Choroid plexus epithelial cell (primary cell): ENCODE measurements at regions not wholly inside any gene's neighbourhood (a gene's known extent, or its start where the extent isn't known, plus 50 kb on each side); places are given as distances from the start of the nearest gene placed in this dataset.

Source experiments
- DNase-seq: peaks from one replicate; pipeline ENCODE4 v3.0.0-alpha.2; 2010; ENCODE audit warnings: low read depth
- H3K4me3 ChIP-seq: 2 replicates; pipeline ENCODE4 v1.5.1; 2011; ENCODE audit warnings: low read depth, mild to moderate bottlenecking, control low read depth, low read length, moderate library complexity
- TF ChIP-seq, protein P1 (sequence below): conservative IDR thresholded peaks from 2 replicates; pipeline ENCODE4 v1.5.1; 2011; ENCODE audit warnings: low read depth, mild to moderate bottlenecking, control low read depth, inconsistent platforms, low read length, moderate library complexity

DNA sequence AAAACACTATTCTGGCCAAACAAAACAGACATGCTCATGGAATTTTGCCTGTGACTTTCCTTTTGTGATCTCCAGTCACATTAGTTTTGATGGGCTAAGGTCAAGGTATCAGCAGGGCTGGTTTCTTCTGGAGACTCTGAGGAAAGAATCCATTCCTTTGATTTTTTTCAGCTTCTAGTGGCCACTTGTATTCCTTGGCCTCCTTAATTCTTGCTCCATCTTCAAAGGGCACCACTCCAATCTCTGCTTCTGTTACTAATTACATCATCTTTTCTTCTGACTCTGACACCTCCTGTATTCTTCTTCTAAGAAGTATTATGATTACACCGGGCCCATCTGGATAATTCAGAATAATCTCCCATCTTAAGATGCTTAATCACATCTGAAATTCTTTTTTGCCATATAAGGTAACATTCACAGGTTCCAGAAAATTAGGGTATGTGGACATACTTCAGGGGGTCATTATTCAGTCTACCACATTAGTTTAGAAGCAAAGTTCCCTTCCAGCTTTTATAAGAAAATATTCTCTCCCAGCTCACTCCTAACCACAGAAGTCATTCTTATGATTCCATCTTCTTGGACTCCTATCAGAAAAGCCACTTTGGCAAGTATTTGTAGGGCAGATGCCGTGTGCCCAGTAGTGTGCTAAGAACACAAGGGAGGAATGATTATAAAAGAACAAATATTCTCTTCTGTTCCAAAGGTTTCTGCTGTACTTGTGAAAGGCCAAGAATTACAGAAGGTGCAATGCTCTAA, 56.4 kb upstream of the FSHB start:
- H3K4me3 ChIP-seq: no peak overlapping the region
- TF ChIP-seq, protein P1, sequence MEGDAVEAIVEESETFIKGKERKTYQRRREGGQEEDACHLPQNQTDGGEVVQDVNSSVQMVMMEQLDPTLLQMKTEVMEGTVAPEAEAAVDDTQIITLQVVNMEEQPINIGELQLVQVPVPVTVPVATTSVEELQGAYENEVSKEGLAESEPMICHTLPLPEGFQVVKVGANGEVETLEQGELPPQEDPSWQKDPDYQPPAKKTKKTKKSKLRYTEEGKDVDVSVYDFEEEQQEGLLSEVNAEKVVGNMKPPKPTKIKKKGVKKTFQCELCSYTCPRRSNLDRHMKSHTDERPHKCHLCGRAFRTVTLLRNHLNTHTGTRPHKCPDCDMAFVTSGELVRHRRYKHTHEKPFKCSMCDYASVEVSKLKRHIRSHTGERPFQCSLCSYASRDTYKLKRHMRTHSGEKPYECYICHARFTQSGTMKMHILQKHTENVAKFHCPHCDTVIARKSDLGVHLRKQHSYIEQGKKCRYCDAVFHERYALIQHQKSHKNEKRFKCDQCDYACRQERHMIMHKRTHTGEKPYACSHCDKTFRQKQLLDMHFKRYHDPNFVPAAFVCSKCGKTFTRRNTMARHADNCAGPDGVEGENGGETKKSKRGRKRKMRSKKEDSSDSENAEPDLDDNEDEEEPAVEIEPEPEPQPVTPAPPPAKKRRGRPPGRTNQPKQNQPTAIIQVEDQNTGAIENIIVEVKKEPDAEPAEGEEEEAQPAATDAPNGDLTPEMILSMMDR: no peak
- DNase-seq: no peak
